Gastrocnemius medialis (tissue), 4 donors: ENCODE measurements at regions not wholly inside any gene's neighbourhood (a gene's known extent, or its start where the extent isn't known, plus 50 kb on each side); places are given as distances from the start of the nearest gene placed in this dataset.

Source experiments
- CTCF ChIP-seq, 5 experiments: fragments of 450-650 bp in 3 of 5; fragments of 200-600 bp in 2 of 5; sonication (generic) in 2 of 5; IDR thresholded peaks in 4 of 5; conservative IDR thresholded peaks in 1 of 5; 1 replicate in 4 of 5; 2 replicates in 1 of 5; pipeline ENCODE4 v1.5.1; 2016 to 2019; ENCODE audit warnings: antibody characterized with exemption in 5 of 5, mild to moderate bottlenecking in 3 of 5, moderate library complexity in 3 of 5
- POLR2A ChIP-seq, 2 donors: fragments of 450-650 bp; IDR thresholded peaks; one replicate each; pipeline ENCODE4 v1.6.1; 2017; ENCODE audit warnings: antibody characterized with exemption in 2 of 2, mild to moderate bottlenecking in 2 of 2, moderate library complexity in 2 of 2

GRCh38 chr20:39855056-39855455 is 834.0 kb downstream of the MAFB start:
- TF ChIP-seq CTCF (IDR thresholded peaks at IDR 0.05 in 4 of 5, conservative IDR thresholded peaks at IDR 0.05 in 1 of 5) (no peak), POLR2A (IDR thresholded peaks at IDR 0.05) (no peak)
